Vagina (tissue), 2 donors: ENCODE measurements at regions not wholly inside any gene's neighbourhood (a gene's known extent, or its start where the extent isn't known, plus 50 kb on each side); places are given as distances from the start of the nearest gene placed in this dataset.

Experiments
- DNase-seq, 2 donors: peaks; one replicate each; pipeline ENCODE4 v3.0.0-alpha.2; 2017; ENCODE audit errors: extremely low spot score in 2 of 2
- H3K27ac ChIP-seq: fragments of 200-600 bp; sonication (generic); one replicate; pipeline ENCODE4 v1.5.1; 2019
- H3K27me3 ChIP-seq: fragments of 200-600 bp; sonication (generic); one replicate; pipeline ENCODE4 v1.5.1; 2019
- H3K36me3 ChIP-seq, 2 donors: fragments of 200-600 bp; sonication (generic); one replicate each; pipeline ENCODE4 v1.5.1; 2017 to 2019
- H3K4me1 ChIP-seq: fragments of 200-600 bp; sonication (generic); one replicate; pipeline ENCODE4 v1.5.1; 2019
- H3K4me3 ChIP-seq, 2 donors: fragments of 200-600 bp; sonication (generic); 1 replicate in 1 of 2; 2 replicates in 1 of 2; pipeline ENCODE4 v1.5.1; 2016 to 2019
- H3K9me3 ChIP-seq: fragments of 200-600 bp; sonication (generic); one replicate; pipeline ENCODE4 v1.5.1; 2019
- CTCF ChIP-seq, 3 experiments: fragments of 450-650 bp in 2 of 3; fragments of 200-600 bp in 1 of 3; sonication (generic) in 1 of 3; IDR thresholded peaks; one replicate each; pipeline ENCODE4 v1.5.1; 2017 to 2019; ENCODE audit warnings: antibody characterized with exemption in 3 of 3, mild to moderate bottlenecking in 2 of 3, moderate library complexity in 2 of 3
- POLR2A ChIP-seq, 2 donors: fragments of 450-650 bp; IDR thresholded peaks; one replicate each; pipeline ENCODE4 v1.6.1; 2017; ENCODE audit warnings: antibody characterized with exemption in 2 of 2, mild to moderate bottlenecking in 2 of 2, moderate library complexity in 2 of 2
- POLR2AphosphoS5 ChIP-seq, 2 donors: sonication (generic); formaldehyde crosslinking; IDR thresholded peaks; one replicate each; pipeline ENCODE4 v1.9.0; 2017; ENCODE audit warnings: antibody characterized with exemption in 2 of 2, mild to moderate bottlenecking in 2 of 2, low read depth in 1 of 2; ENCODE audit not compliant: insufficient read depth in 1 of 2
- intact Hi-C: fragments of 100-400 bp; cut with DNase I; formaldehyde crosslinking; loops from one replicate; pipeline ENCODE4 v1.15.1; 2023

DNA sequence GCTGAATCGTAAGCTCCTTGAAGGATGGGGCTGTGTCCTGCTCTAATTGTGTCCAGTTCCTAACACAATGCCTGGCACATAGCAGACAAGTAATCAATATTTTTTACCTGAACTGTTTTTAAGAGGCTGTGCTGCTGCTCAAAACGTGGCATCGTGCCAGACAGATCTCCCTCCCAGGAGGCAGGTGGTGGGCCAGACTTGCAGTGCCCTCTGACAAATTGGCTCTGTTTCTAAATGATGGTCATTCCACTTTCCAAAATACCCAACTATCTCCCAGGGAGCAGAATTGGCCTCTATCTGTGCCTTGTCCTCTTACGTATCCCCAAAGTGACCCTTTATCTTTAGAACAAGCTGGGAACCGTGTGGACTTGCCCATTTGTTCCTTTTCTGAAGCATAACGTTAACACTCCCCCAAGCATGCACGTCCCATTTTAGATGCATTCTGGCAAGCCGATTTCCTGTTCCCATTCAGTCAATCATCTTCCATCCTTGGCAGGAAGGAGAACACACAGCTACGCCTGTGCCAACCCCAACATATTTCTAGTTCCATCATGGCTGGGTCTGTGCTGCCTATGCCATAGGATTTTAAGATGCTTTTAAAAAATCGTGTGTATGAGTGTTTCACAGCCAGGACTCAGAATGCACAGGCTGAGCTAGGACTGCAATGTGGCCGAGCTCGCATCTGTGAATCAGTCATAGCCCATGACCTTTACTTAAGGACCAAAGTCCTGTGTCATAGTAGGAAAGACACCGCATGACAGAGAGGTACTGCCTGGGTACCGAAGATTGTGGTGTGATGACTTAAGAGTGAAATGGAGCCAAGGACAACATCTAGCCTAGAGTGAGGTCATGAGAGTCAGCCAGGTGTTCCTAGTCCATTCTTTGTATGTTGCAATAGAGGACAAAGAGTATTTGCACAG lies 408.6 kb downstream of the PRDM2 start:
- intact Hi-C loops, result no loop called here
- TF ChIP-seq POLR2AphosphoS5 (IDR thresholded peaks at IDR 0.05; ENCODE audit: insufficient read depth in 1 of 2, low read depth in 1 of 2), result no peak
- no peak for TF ChIP-seq POLR2A (IDR thresholded peaks at IDR 0.05)
- no peak for TF ChIP-seq CTCF (IDR thresholded peaks at IDR 0.05)
- H3K36me3 ChIP-seq, result no peaks in the 10 kb centered on the region
- no peak overlapping the region for H3K4me3 ChIP-seq
- peaks cover 8% of the 10 kb centered on the region for H3K4me1 ChIP-seq
- no peaks in the 10 kb centered on the region for H3K27me3 ChIP-seq
- no peaks in the 10 kb centered on the region for H3K9me3 ChIP-seq
- peak in 1 of 2 donors; percentile 69 for DNase-seq
- no peak overlapping the region for H3K27ac ChIP-seq

DNA sequence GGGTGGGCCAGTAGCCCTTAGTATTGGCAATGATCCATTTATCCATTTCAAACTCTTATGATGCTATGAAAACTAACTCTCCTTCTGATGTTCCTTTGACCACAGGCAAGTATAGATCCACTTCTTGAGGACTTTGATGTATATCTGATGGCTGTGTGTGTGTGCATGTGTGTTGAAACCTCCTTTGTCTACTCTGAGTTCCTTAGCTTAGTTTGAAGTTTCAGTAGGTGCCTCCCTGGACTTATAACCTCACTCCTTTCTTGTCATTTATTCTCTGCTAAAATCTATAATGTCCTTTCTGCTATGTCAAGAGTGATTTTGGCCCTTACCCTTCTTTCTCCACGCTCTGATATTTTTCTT lies 409.3 kb downstream of the PRDM2 start:
- Histone ChIP-seq H3K36me3 (no peaks in the 10 kb centered on the region), H3K4me1 (peaks cover 8% of the 10 kb centered on the region), H3K27ac (no peak overlapping the region), H3K27me3 (no peaks in the 10 kb centered on the region), H3K9me3 (no peaks in the 10 kb centered on the region), H3K4me3 (no peak overlapping the region)
- intact Hi-C loops, result no loop called here
- TF ChIP-seq POLR2A (IDR thresholded peaks at IDR 0.05) (no peak), CTCF (IDR thresholded peaks at IDR 0.05) (no peak), POLR2AphosphoS5 (IDR thresholded peaks at IDR 0.05; ENCODE audit: insufficient read depth in 1 of 2, low read depth in 1 of 2) (no peak)
- DNase-seq, result no peak

DNA sequence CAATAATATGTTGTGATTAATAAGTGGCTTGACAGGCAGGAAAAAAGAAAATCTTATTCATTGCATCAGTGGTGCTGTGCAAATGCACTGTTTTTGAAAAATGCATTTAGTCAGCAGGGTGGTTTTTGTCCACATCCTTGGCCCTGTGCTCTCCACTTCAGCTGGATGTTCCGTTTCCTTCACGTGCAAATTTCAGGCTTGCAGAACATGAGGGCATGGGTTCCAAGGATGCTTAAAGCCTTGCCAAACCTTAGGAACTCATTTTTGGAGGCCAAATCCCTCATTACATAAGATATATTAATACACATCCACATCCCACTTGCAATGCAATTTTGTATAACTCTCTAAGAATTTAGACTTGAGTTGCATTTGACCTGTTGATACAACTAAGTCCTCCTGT lies 410.1 kb downstream of the PRDM2 start:
- H3K4me1 ChIP-seq, result peaks cover 8% of the 10 kb centered on the region
- H3K27ac ChIP-seq, result no peak overlapping the region
- DNase-seq, result peak in 1 of 2 donors; percentile 74
- H3K27me3 ChIP-seq, result no peaks in the 10 kb centered on the region
- H3K36me3 ChIP-seq, result no peaks in the 10 kb centered on the region
- intact Hi-C loops, result loop anchor here (5.0 kb wide), 1 partner anchor 932 kb away; no protein-coding TSS in a partner anchor
- TF ChIP-seq POLR2AphosphoS5 (IDR thresholded peaks at IDR 0.05; ENCODE audit: insufficient read depth in 1 of 2, low read depth in 1 of 2) (no peak), CTCF (IDR thresholded peaks at IDR 0.05) (no peak), POLR2A (IDR thresholded peaks at IDR 0.05) (no peak)
- no peaks in the 10 kb centered on the region for H3K9me3 ChIP-seq
- no peak overlapping the region for H3K4me3 ChIP-seq

GRCh38 chr1:14111121-14111520 lies 411.1 kb downstream of the PRDM2 start:
- no peak for TF ChIP-seq POLR2AphosphoS5 (IDR thresholded peaks at IDR 0.05; ENCODE audit: insufficient read depth in 1 of 2, low read depth in 1 of 2)
- no peak for TF ChIP-seq CTCF (IDR thresholded peaks at IDR 0.05)
- no peak for TF ChIP-seq POLR2A (IDR thresholded peaks at IDR 0.05)
- intact Hi-C loops, result loop anchor here (5.0 kb wide), 1 partner anchor 931 kb away; no protein-coding TSS in a partner anchor
- H3K36me3 ChIP-seq, result no peaks in the 10 kb centered on the region
- DNase-seq, result peak in 1 of 2 donors; percentile 52
- no peaks in the 10 kb centered on the region for H3K9me3 ChIP-seq
- H3K4me3 ChIP-seq, result no peak overlapping the region
- no peak overlapping the region for H3K27ac ChIP-seq
- peaks cover 8% of the 10 kb centered on the region for H3K4me1 ChIP-seq
- H3K27me3 ChIP-seq, result no peaks in the 10 kb centered on the region

- no peaks in the 10 kb centered on the region for H3K9me3 ChIP-seq
- no peak for DNase-seq
- TF ChIP-seq CTCF (IDR thresholded peaks at IDR 0.05) (no peak), POLR2A (IDR thresholded peaks at IDR 0.05) (no peak), POLR2AphosphoS5 (IDR thresholded peaks at IDR 0.05; ENCODE audit: insufficient read depth in 1 of 2, low read depth in 1 of 2) (no peak)
- no peak overlapping the region for H3K27ac ChIP-seq
- intact Hi-C loops, result loop anchor here (5.0 kb wide), 1 partner anchor 930 kb away; no protein-coding TSS in a partner anchor
- H3K4me1 ChIP-seq, result peaks cover 8% of the 10 kb centered on the region
- no peaks in the 10 kb centered on the region for H3K27me3 ChIP-seq
- no peak overlapping the region for H3K4me3 ChIP-seq
- H3K36me3 ChIP-seq, result no peaks in the 10 kb centered on the region
Observed at GRCh38 chr1:14112613-14113012, 412.6 kb downstream of the PRDM2 start.
